PC-3 (cell line): ENCODE measurements at regions not wholly inside any gene's neighbourhood (a gene's known extent, or its start where the extent isn't known, plus 50 kb on each side); places are given as distances from the start of the nearest gene placed in this dataset.

Source experiments
- ATAC-seq: fragments of 200-7000 bp; cut with Tn5 transposase; 2 replicates; pipeline ENCODE4 v1.9.1; 2020; ENCODE audit warnings: mild to moderate bottlenecking, moderate library complexity
- BruUV-seq: library from RNA; stranded (reverse); fragments of 400-500 nt; replicated peaks from 2 replicates; lab custom pipeline; 2021; lab: Mats Ljungman, UMichigan
- CTCF ChIA-PET: fragments of 300-600 bp; sonication (Branson Sonifier 250); formaldehyde crosslinking; loops from one replicate; lab custom pipeline; 2022; ENCODE audit warnings: antibody characterized with exemption; lab: Charles Lee
- POLR2A ChIA-PET: fragments of 300-600 bp; sonication (Branson Sonifier 250); formaldehyde crosslinking; loops from one replicate; lab custom pipeline; 2022; ENCODE audit warnings: antibody characterized with exemption; ENCODE audit not compliant: unreplicated experiment; lab: Charles Lee
- DNase-seq: peaks from one replicate; pipeline ENCODE4 v3.0.0-alpha.2; 2015
- H2AFZ ChIP-seq: fragments of 300-600 bp; sonication (generic); 2 replicates; pipeline ENCODE4 v1.6.0; 2016; ENCODE audit warnings: antibody characterized with exemption, low read length
- H3F3A ChIP-seq: fragments of 300-600 bp; sonication (generic); one replicate; pipeline ENCODE4 v1.6.0; 2017; ENCODE audit warnings: antibody characterized with exemption, low read length, control low read depth, mild to moderate bottlenecking; ENCODE audit not compliant: unreplicated experiment
- H3K27ac ChIP-seq: fragments of 300-600 bp; sonication (generic); 2 replicates; pipeline ENCODE4 v1.5.1; 2016; ENCODE audit warnings: mild to moderate bottlenecking, low read length
- H3K27me3 ChIP-seq: fragments of 300-600 bp; sonication (generic); 2 replicates; pipeline ENCODE4 v1.6.1; 2016; ENCODE audit warnings: low read length, mixed read lengths
- H3K36me3 ChIP-seq: fragments of 300-600 bp; sonication (generic); 2 replicates; pipeline ENCODE4 v1.6.1; 2016; ENCODE audit warnings: low read depth, mixed run types, low read length, mixed read lengths
- H3K4me1 ChIP-seq: fragments of 300-600 bp; sonication (generic); 2 replicates; pipeline ENCODE4 v1.5.1; 2016; ENCODE audit warnings: low read length; ENCODE audit not compliant: insufficient read depth
- H3K4me2 ChIP-seq: fragments of 300-600 bp; sonication (generic); 2 replicates; pipeline ENCODE4 v1.6.0; 2016; ENCODE audit warnings: low read length
- H3K4me3 ChIP-seq: fragments of 300-600 bp; sonication (generic); 2 replicates; pipeline ENCODE4 v1.5.1; 2016; ENCODE audit warnings: mild to moderate bottlenecking, low read length, mixed read lengths
- H3K79me2 ChIP-seq: fragments of 300-600 bp; sonication (generic); 2 replicates; pipeline ENCODE4 v1.6.1; 2017; ENCODE audit warnings: low read length, mixed read lengths
- H3K9ac ChIP-seq: fragments of 300-600 bp; sonication (generic); 2 replicates; pipeline ENCODE4 v1.6.0; 2016; ENCODE audit warnings: mild to moderate bottlenecking, low read length
- H3K9me2 ChIP-seq: fragments of 300-600 bp; sonication (generic); replicated peaks from 2 replicates; pipeline ENCODE4 v1.6.1; 2016; ENCODE audit warnings: mixed run types, low read length, mixed read lengths
- H3K9me3 ChIP-seq: fragments of 300-600 bp; sonication (generic); 2 replicates; pipeline ENCODE4 v1.6.1; 2016; ENCODE audit warnings: low read length, mixed read lengths
- H4K20me1 ChIP-seq: fragments of 300-600 bp; sonication (generic); 2 replicates; pipeline ENCODE4 v1.6.1; 2016; ENCODE audit warnings: low read length, mixed read lengths
- EZH2 ChIP-seq: fragments of 300-600 bp; sonication (generic); IDR thresholded peaks from one replicate; pipeline ENCODE4 v1.6.1; 2017; ENCODE audit warnings: antibody characterized with exemption, mild to moderate bottlenecking, low read length; ENCODE audit not compliant: unreplicated experiment
- EZH2phosphoT487 ChIP-seq: fragments of 300-600 bp; sonication (generic); IDR thresholded peaks from 2 replicates; pipeline ENCODE4 v1.6.1; 2018; ENCODE audit warnings: mild to moderate bottlenecking, antibody characterized with exemption, low read length, borderline replicate concordance
- intact Hi-C: fragments of 100-400 bp; cut with micrococcal nuclease; formaldehyde crosslinking; loops from 2 replicates; pipeline ENCODE4 v1.9.0; 2023
- TF ChIP-seq, protein P1 (sequence below): fragments of 300-600 bp; sonication (generic); conservative IDR thresholded peaks from 2 replicates; pipeline ENCODE4 v1.5.1; 2017; ENCODE audit warnings: antibody characterized with exemption, low read depth, mild to moderate bottlenecking, low read length

DNA sequence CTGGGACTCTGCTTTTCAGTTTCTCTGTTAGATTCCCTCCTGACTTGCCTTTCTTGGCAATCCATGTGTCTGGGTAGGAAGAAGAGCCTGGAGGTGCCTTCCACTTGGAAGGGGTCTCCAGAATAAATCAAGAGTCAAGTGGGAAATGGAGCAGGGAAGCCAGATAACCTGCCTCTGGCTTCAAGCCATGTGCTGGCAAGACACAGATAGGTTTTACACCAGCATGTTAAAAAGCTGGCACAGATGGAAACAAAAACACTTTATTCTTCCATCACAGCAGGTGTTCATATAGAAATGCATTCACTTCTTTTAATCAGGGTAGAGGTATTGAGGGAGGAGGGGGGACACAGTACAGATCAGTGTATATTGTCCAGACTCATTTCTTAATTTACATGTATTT lies 356.9 kb upstream of the RUNX1 start:
- Histone ChIP-seq H3K27me3 (no peaks in the 10 kb centered on the region), H3K27ac (no peak overlapping the region), H3K9ac (no peak overlapping the region), H3K9me3 (no peaks in the 10 kb centered on the region), H3K4me1 (peaks cover 7% of the 10 kb centered on the region), H4K20me1 (no peaks in the 10 kb centered on the region), H3K4me2 (no peak overlapping the region), H3F3A (no peaks in the 10 kb centered on the region), H3K79me2 (no peaks in the 10 kb centered on the region), H3K36me3 (no peaks in the 10 kb centered on the region), H3K9me2 (no peaks in the 10 kb centered on the region), H3K4me3 (no peak overlapping the region), H2AFZ (no peak overlapping the region)
- intact Hi-C loops = no loop called here
- BruUV-seq = no TSS peak
- DNase-seq = no peak
- no peak for ATAC-seq
- ChIA-PET CTCF (no interaction called here), POLR2A (no interaction called here)
- no peak for TF ChIP-seq EZH2phosphoT487
- TF ChIP-seq EZH2 = no peak

DNA sequence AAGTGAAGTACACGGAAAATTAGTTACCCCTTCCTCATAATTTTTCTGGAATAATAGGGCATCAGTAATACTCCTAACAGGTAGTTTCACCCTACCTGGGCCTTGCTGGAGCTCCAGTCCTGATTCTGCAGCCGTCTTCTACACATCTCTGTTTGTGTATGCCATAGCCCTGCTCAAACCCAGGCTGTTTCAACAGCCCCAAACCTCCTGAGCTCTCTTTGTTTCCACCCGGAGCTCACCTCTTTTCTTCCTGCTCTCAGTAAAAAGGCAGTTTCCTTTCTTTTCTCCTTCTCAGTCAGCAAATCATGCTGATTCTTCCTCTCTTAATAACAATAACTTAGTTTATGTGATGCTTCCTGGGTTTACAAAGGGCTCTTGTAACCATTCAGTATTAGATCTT lies 355.1 kb upstream of the RUNX1 start:
- BruUV-seq = no TSS peak
- CTCF ChIA-PET = no interaction called here

DNA sequence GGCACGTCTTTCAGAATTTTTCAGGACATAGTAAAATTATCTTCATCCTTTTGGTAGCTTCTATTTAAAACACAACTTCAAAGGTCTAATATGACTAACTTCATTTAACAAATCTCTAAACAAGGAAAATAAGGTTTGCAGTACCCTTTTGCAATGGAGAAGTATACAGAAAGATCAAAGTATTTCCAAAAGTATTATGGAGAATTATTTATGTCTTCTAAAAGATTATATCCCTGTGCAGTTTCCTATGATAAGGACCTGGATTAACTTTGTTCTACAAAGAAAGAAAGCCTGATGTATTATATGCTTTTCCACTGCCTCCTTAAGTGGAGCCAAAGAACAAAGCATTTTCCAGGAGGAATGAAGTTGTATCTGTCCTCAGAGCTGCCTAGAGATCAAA lies 353.0 kb upstream of the RUNX1 start:
- TF ChIP-seq EZH2 = no peak
- no peak for TF ChIP-seq EZH2phosphoT487
- TF ChIP-seq, protein P1, sequence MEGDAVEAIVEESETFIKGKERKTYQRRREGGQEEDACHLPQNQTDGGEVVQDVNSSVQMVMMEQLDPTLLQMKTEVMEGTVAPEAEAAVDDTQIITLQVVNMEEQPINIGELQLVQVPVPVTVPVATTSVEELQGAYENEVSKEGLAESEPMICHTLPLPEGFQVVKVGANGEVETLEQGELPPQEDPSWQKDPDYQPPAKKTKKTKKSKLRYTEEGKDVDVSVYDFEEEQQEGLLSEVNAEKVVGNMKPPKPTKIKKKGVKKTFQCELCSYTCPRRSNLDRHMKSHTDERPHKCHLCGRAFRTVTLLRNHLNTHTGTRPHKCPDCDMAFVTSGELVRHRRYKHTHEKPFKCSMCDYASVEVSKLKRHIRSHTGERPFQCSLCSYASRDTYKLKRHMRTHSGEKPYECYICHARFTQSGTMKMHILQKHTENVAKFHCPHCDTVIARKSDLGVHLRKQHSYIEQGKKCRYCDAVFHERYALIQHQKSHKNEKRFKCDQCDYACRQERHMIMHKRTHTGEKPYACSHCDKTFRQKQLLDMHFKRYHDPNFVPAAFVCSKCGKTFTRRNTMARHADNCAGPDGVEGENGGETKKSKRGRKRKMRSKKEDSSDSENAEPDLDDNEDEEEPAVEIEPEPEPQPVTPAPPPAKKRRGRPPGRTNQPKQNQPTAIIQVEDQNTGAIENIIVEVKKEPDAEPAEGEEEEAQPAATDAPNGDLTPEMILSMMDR = no peak
- Histone ChIP-seq H3F3A (no peaks in the 10 kb centered on the region), H3K9ac (no peak overlapping the region), H3K4me2 (no peak overlapping the region), H3K79me2 (no peaks in the 10 kb centered on the region), H3K4me3 (no peak overlapping the region), H3K9me2 (no peaks in the 10 kb centered on the region), H4K20me1 (no peaks in the 10 kb centered on the region), H3K27ac (no peak overlapping the region), H3K27me3 (no peaks in the 10 kb centered on the region), H2AFZ (no peak overlapping the region), H3K4me1 (peaks cover 35% of the 10 kb centered on the region), H3K9me3 (no peaks in the 10 kb centered on the region), H3K36me3 (no peaks in the 10 kb centered on the region)
- ATAC-seq (no peak), DNase-seq (no peak)
- ChIA-PET POLR2A (interaction anchor here (0.6 to 0.7 kb wide), 2 partner anchors 419 to 1951 kb away, joined by 3 to 7 read pairs; no protein-coding TSS in a partner anchor), CTCF (no interaction called here)
- intact Hi-C loops = loop anchor here (5.0 kb wide), 3 partner anchors 255 to 655 kb away; no protein-coding TSS in a partner anchor
- BruUV-seq = no TSS peak

More for the DNA sequence above, 355.1 kb upstream of the RUNX1 start:
- POLR2A ChIA-PET = no interaction called here
- H3K4me1 ChIP-seq = peaks cover 22% of the 10 kb centered on the region
- H3K4me3 ChIP-seq = no peak overlapping the region
- H4K20me1 ChIP-seq = no peaks in the 10 kb centered on the region
- no peaks in the 10 kb centered on the region for H3K36me3 ChIP-seq
- no peak overlapping the region for H3K27ac ChIP-seq
- no peaks in the 10 kb centered on the region for H3K9me3 ChIP-seq
- no peak overlapping the region for H3K4me2 ChIP-seq
- H3F3A ChIP-seq = no peaks in the 10 kb centered on the region
- TF ChIP-seq EZH2 (no peak), EZH2phosphoT487 (no peak)
- TF ChIP-seq, protein P1 = no peak
- H2AFZ ChIP-seq = no peak overlapping the region
- H3K79me2 ChIP-seq = no peaks in the 10 kb centered on the region
- intact Hi-C loops = loop anchor here (5.0 kb wide), 3 partner anchors 257 to 657 kb away; no protein-coding TSS in a partner anchor
- ATAC-seq = no peak
- DNase-seq = no peak
- no peaks in the 10 kb centered on the region for H3K27me3 ChIP-seq
- no peak overlapping the region for H3K9ac ChIP-seq
- no peaks in the 10 kb centered on the region for H3K9me2 ChIP-seq
